Fibroblast of skin of left quadriceps (primary cell): ENCODE measurements at regions not wholly inside any gene's neighbourhood (a gene's known extent, or its start where the extent isn't known, plus 50 kb on each side); places are given as distances from the start of the nearest gene placed in this dataset.
"Not testable (repeated sequence)": the region's sequence is repeated elsewhere in the genome, so short reads cannot be mapped to it uniquely, and the experiment has no call there.

Experiments
- DNase-seq, 2 experiments: peaks; one replicate each; pipeline ENCODE4 v3.0.0-alpha.2; 2013; ENCODE audit warnings: low read depth in 2 of 2

GRCh38 chr16:21516705-21517040 is 82.7 kb upstream of the METTL9 start:
- not testable (repeated sequence) for DNase-seq

GRCh38 chr16:21517263-21517662 is 82.1 kb upstream of the METTL9 start:
- DNase-seq = not testable (repeated sequence)

- DNase-seq = not testable (repeated sequence)
Measured at GRCh38 chr16:21519361-21520133, 79.8 kb upstream of the METTL9 start.

- peak; percentile 80 to 81 for DNase-seq
Measured at GRCh38 chr16:21520134-21521047, 79.0 kb upstream of the METTL9 start.

- DNase-seq = not testable (repeated sequence)
Measured at GRCh38 chr16:21521048-21521389, 78.4 kb upstream of the METTL9 start.

GRCh38 chr16:21521390-21522143 is 77.8 kb upstream of the METTL9 start:
- peak; percentile 44 to 50 for DNase-seq

- not testable (repeated sequence) for DNase-seq
Measured at GRCh38 chr16:21522846-21523245, 76.5 kb upstream of the METTL9 start.

- DNase-seq = no peak
Measured at GRCh38 chr16:21523411-21524067, 75.8 kb upstream of the METTL9 start.

GRCh38 chr16:21524068-21524751 is 75.2 kb upstream of the METTL9 start:
- DNase-seq = no peak

GRCh38 chr16:21524752-21525028 is 74.7 kb upstream of the METTL9 start:
- DNase-seq = not testable (repeated sequence)

GRCh38 chr16:21525029-21525895 is 74.1 kb upstream of the METTL9 start:
- DNase-seq = peak; percentile 21 to 24

GRCh38 chr16:21525956-21526922 is 73.1 kb upstream of the METTL9 start:
- not testable (repeated sequence) for DNase-seq

GRCh38 chr16:21526923-21527807 is 72.2 kb upstream of the METTL9 start:
- DNase-seq = no peak

- not testable (repeated sequence) for DNase-seq
Measured at GRCh38 chr16:21529060-21529658, 70.2 kb upstream of the METTL9 start.

GRCh38 chr16:21530729-21531383 is 68.5 kb upstream of the METTL9 start:
- DNase-seq = not testable (repeated sequence)

GRCh38 chr16:21532996-21533395 is 66.4 kb upstream of the METTL9 start:
- DNase-seq = not testable (repeated sequence)

GRCh38 chr16:21533474-21533873 is 65.9 kb upstream of the METTL9 start:
- not testable (repeated sequence) for DNase-seq
